ENCODE measurements at regions not wholly inside any gene's neighbourhood (a gene's known extent, or its start where the extent isn't known, plus 50 kb on each side); places are given as distances from the start of the nearest gene placed in this dataset.

- TF ChIP-seq TAF1 (IDR thresholded peaks at IDR 0.05; ENCODE audit: borderline replicate concordance, insufficient read depth, low read length): no peak
- no peak for TF ChIP-seq FOXP2 (optimal IDR thresholded peaks at IDR 0.05; ENCODE audit: borderline replicate concordance, extremely low read depth, extremely low read length, insufficient read depth)
- no peak for TF ChIP-seq POLR2AphosphoS5 (IDR thresholded peaks at IDR 0.05; ENCODE audit: low read depth, low read length)
- no peak for TF ChIP-seq SIN3A (IDR thresholded peaks at IDR 0.05; ENCODE audit: borderline replicate concordance, insufficient read depth, low read length)
- TF ChIP-seq REST (IDR thresholded peaks at IDR 0.05; ENCODE audit: insufficient read depth in 1 of 2, low read depth in 2 of 2, low read length in 2 of 2): no peak
Observed at GRCh38 chr6:9458424-9458823, 956.5 kb downstream of the TFAP2A start.

- TF ChIP-seq SIN3A (IDR thresholded peaks at IDR 0.05; ENCODE audit: borderline replicate concordance, insufficient read depth, low read length): peak; percentile 92; the same call in 1 of the 2 replicates
- 0 out of 2 replicates have a peak, but pooled peaks have one; percentile 42 for TF ChIP-seq TAF1 (IDR thresholded peaks at IDR 0.05; ENCODE audit: borderline replicate concordance, insufficient read depth, low read length)
- peak in 1 of 2 experiments; percentile 76; a peak in 2 of 4 replicates for TF ChIP-seq REST (IDR thresholded peaks at IDR 0.05; ENCODE audit: insufficient read depth in 1 of 2, low read depth in 2 of 2, low read length in 2 of 2)
- TF ChIP-seq FOXP2 (optimal IDR thresholded peaks at IDR 0.05; ENCODE audit: borderline replicate concordance, extremely low read depth, extremely low read length, insufficient read depth): peak; percentile 70
- peak; percentile 68; the same call in 1 of the 2 replicates for TF ChIP-seq POLR2AphosphoS5 (IDR thresholded peaks at IDR 0.05; ENCODE audit: low read depth, low read length)
Observed at GRCh38 chr6:9455864-9456658, 958.8 kb downstream of the TFAP2A start.

- TF ChIP-seq POLR2AphosphoS5 (IDR thresholded peaks at IDR 0.05; ENCODE audit: low read depth, low read length): no peak
Observed at GRCh38 chr6:9439621-9440330, 975.1 kb downstream of the TFAP2A start.

- TF ChIP-seq FOXP2 (optimal IDR thresholded peaks at IDR 0.05; ENCODE audit: borderline replicate concordance, extremely low read depth, extremely low read length, insufficient read depth): no peak
- TF ChIP-seq REST (IDR thresholded peaks at IDR 0.05; ENCODE audit: insufficient read depth in 1 of 2, low read depth in 2 of 2, low read length in 2 of 2): no peak
- no peak for TF ChIP-seq SIN3A (IDR thresholded peaks at IDR 0.05; ENCODE audit: borderline replicate concordance, insufficient read depth, low read length)
- TF ChIP-seq TAF1 (IDR thresholded peaks at IDR 0.05; ENCODE audit: borderline replicate concordance, insufficient read depth, low read length): no peak
- TF ChIP-seq POLR2AphosphoS5 (IDR thresholded peaks at IDR 0.05; ENCODE audit: low read depth, low read length): no peak
Observed at GRCh38 chr6:9437836-9438235, 977.0 kb downstream of the TFAP2A start.

- TF ChIP-seq TAF1 (IDR thresholded peaks at IDR 0.05; ENCODE audit: borderline replicate concordance, insufficient read depth, low read length) (no peak), FOXP2 (optimal IDR thresholded peaks at IDR 0.05; ENCODE audit: borderline replicate concordance, extremely low read depth, extremely low read length, insufficient read depth) (no peak), POLR2AphosphoS5 (IDR thresholded peaks at IDR 0.05; ENCODE audit: low read depth, low read length) (no peak), REST (IDR thresholded peaks at IDR 0.05; ENCODE audit: insufficient read depth in 1 of 2, low read depth in 2 of 2, low read length in 2 of 2) (no peak), SIN3A (IDR thresholded peaks at IDR 0.05; ENCODE audit: borderline replicate concordance, insufficient read depth, low read length) (no peak)
Observed at GRCh38 chr6:9435281-9435680, 979.6 kb downstream of the TFAP2A start.

Data from PFSK-1 (cell line).